MCF 10A (cell line): ENCODE measurements at regions not wholly inside any gene's neighbourhood (a gene's known extent, or its start where the extent isn't known, plus 50 kb on each side); places are given as distances from the start of the nearest gene placed in this dataset.

Experiments
- BruUV-seq: library from RNA; stranded (reverse); fragments of 400-500 nt; replicated peaks from 2 replicates; lab custom pipeline; 2021; lab: Mats Ljungman, UMichigan
- CTCF ChIA-PET: fragments of 300-600 bp; sonication (Branson Sonifier 250); formaldehyde crosslinking; extraction: SDS; loops from one replicate; lab custom pipeline; 2021; ENCODE audit warnings: antibody characterized with exemption, inconsistent platforms; lab: Yijun Ruan, JAX
- POLR2A ChIA-PET: fragments of 300-600, 350-650 bp; sonication (Branson Sonifier 250); formaldehyde crosslinking; extraction: SDS; loops from one replicate; lab custom pipeline; 2020; ENCODE audit warnings: antibody characterized with exemption, inconsistent platforms; lab: Yijun Ruan, JAX
- DNase-seq: peaks from one replicate; pipeline ENCODE4 v3.0.0-alpha.2; 2018; ENCODE audit not compliant: unreplicated experiment
- H3K27ac Mint-ChIP-seq: one replicate; pipeline ENCODE4 v1.8.0; 2022; ENCODE audit warnings: mild to moderate bottlenecking, low read depth, mixed read lengths; ENCODE audit not compliant: unreplicated experiment
- H3K27me3 Mint-ChIP-seq: one replicate; pipeline ENCODE4 v1.8.0; 2022; ENCODE audit warnings: mixed read lengths; ENCODE audit not compliant: insufficient read depth, unreplicated experiment
- H3K36me3 Mint-ChIP-seq: one replicate; pipeline ENCODE4 v1.8.0; 2022; ENCODE audit warnings: mild to moderate bottlenecking, moderate library complexity, mixed read lengths; ENCODE audit not compliant: insufficient read depth, unreplicated experiment
- H3K4me1 Mint-ChIP-seq: one replicate; pipeline ENCODE4 v1.8.0; 2022; ENCODE audit warnings: mixed read lengths; ENCODE audit not compliant: insufficient read depth, unreplicated experiment
- H3K4me3 Mint-ChIP-seq: one replicate; pipeline ENCODE4 v1.8.0; 2022; ENCODE audit warnings: mild to moderate bottlenecking, moderate library complexity, mixed read lengths; ENCODE audit not compliant: unreplicated experiment
- H3K9me3 Mint-ChIP-seq: one replicate; pipeline ENCODE4 v1.8.0; 2022; ENCODE audit warnings: mixed read lengths; ENCODE audit not compliant: unreplicated experiment
- intact Hi-C: fragments of 100-400 bp; cut with micrococcal nuclease; formaldehyde crosslinking; loops from 2 replicates; pipeline ENCODE4 v1.14.1; 2022
- TF ChIP-seq, protein P1 (sequence below): fragments of 200-600 bp; IDR thresholded peaks from one replicate; pipeline ENCODE4 v1.8.0; 2022; ENCODE audit warnings: antibody characterized with exemption, mild to moderate bottlenecking; ENCODE audit not compliant: unreplicated experiment

DNA sequence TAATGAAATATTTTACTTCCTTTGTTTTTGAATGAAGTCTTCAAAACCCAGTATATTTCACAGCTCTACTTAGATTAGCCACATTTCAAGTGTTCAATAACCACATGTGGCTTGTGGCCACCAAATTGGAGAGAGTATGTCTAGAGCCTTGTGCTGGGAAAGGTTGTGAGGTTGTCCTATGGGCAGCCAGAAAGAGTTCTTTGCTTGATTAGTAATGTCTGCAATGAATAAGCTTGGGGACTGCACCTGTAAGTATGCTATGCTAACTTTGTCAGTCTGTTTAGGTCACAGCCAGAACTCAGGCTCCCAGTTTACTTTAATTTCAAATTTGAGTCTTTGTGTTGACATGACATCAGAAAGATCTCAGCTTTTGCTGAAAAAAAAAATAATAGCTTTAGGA, 294.9 kb upstream of the SOX14 start:
- CTCF ChIA-PET = no interaction called here

DNA sequence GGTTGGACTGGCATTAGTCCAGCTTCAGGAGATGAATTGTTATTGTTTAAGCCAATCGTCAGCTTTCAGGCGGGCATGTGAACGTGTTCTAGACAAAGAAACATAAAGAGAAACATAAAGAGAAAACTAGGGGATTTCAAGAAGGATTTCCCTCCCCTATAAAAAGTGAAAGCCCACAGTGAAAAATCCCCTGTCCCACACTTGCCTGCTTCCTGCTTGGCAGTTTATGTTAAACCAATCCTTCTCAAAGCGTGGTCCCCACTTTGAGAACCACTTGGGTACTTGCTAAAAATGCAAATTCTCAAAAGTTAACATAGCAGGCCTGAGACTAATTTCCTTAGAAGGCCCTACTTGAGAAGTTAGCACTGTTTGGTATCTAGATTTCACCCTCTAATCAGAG, 293.0 kb upstream of the SOX14 start:
- Mint-ChIP-seq H3K4me3 (no peak overlapping the region), H3K27me3 (peaks cover 12% of the 10 kb centered on the region), H3K9me3 (peaks cover 8% of the 10 kb centered on the region), H3K4me1 (peaks cover 6% of the 10 kb centered on the region), H3K27ac (no peak overlapping the region), H3K36me3 (no peaks in the 10 kb centered on the region)
- intact Hi-C loops = no loop called here
- POLR2A ChIA-PET = no interaction called here
- CTCF ChIA-PET = no interaction called here
- TF ChIP-seq, protein P1, sequence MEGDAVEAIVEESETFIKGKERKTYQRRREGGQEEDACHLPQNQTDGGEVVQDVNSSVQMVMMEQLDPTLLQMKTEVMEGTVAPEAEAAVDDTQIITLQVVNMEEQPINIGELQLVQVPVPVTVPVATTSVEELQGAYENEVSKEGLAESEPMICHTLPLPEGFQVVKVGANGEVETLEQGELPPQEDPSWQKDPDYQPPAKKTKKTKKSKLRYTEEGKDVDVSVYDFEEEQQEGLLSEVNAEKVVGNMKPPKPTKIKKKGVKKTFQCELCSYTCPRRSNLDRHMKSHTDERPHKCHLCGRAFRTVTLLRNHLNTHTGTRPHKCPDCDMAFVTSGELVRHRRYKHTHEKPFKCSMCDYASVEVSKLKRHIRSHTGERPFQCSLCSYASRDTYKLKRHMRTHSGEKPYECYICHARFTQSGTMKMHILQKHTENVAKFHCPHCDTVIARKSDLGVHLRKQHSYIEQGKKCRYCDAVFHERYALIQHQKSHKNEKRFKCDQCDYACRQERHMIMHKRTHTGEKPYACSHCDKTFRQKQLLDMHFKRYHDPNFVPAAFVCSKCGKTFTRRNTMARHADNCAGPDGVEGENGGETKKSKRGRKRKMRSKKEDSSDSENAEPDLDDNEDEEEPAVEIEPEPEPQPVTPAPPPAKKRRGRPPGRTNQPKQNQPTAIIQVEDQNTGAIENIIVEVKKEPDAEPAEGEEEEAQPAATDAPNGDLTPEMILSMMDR = no peak
- DNase-seq = no peak
- no TSS peak for BruUV-seq

More for the DNA sequence above, 294.9 kb upstream of the SOX14 start:
- H3K4me3 Mint-ChIP-seq = no peak overlapping the region
- H3K9me3 Mint-ChIP-seq = no peaks in the 10 kb centered on the region
- H3K27me3 Mint-ChIP-seq = peaks cover 12% of the 10 kb centered on the region
- no peak overlapping the region for H3K27ac Mint-ChIP-seq
- H3K36me3 Mint-ChIP-seq = no peaks in the 10 kb centered on the region
- intact Hi-C loops = no loop called here
- TF ChIP-seq, protein P1 = no peak
- no TSS peak for BruUV-seq
- no peak for DNase-seq
- POLR2A ChIA-PET = no interaction called here
- peaks cover 6% of the 10 kb centered on the region for H3K4me1 Mint-ChIP-seq

DNA sequence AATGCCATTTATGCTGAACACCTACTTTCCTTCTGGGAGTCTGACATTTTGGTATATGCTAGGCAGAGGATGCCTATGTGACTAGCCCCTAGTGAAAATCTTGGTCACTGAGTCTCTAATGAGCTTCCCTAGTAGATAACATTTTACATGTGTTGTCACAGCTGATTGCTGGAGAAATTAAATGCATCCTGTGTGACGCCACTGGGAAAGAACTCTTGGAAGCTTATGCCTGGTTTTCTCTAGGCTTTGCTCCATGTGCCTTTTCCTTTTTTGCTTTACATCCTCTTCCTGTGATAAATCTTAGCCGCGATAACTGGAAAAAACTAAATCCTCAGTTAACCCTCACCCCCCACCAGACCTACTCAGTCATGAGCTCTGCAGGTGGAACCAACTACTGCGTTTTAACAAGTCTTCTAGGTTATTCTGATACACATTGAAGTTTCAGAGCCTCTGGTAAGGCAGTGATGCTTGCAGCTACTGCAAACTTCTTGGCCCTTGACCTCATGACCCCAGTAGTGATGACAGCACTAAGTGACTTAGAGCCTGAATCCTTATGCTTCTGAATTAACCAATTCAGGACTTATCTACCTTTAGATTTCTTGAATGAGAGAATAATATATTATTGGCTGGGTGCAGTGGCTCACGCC, 292.4 kb upstream of the SOX14 start:
- DNase-seq = no peak
- no peak overlapping the region for H3K4me3 Mint-ChIP-seq
- no peaks in the 10 kb centered on the region for H3K36me3 Mint-ChIP-seq
- peaks cover 6% of the 10 kb centered on the region for H3K4me1 Mint-ChIP-seq
- H3K27me3 Mint-ChIP-seq = peaks cover 12% of the 10 kb centered on the region
- H3K9me3 Mint-ChIP-seq = peaks cover 8% of the 10 kb centered on the region
- TF ChIP-seq, protein P1 = no peak
- ChIA-PET CTCF (interaction anchor here (0.7 kb wide), 1 partner anchor 254 kb away, joined by 3 read pairs; no protein-coding TSS in a partner anchor), POLR2A (no interaction called here)
- BruUV-seq = no TSS peak
- intact Hi-C loops = no loop called here
- no peak overlapping the region for H3K27ac Mint-ChIP-seq

DNA sequence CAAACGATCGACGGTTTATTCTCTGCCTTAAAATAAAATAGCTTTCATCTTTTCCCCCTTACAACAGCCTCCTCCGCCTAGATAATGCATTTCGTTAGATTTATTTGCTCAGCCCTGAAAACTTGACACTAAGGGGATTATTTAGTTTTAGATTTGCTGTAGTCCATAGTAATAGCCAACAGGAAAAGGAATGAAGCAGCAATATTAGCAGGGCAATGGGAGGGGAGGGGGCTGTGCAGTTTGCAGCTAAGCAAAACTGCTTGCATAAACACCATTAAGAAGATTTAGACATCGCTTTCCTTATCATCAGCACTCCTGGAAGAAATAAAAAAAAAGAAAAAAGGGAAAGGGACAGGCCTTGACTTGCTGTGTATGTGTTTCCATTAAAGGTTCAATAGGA, 286.5 kb upstream of the SOX14 start:
- H3K36me3 Mint-ChIP-seq = no peaks in the 10 kb centered on the region
- BruUV-seq = no TSS peak
- intact Hi-C loops = no loop called here
- ChIA-PET POLR2A (no interaction called here), CTCF (no interaction called here)
- no peak overlapping the region for H3K27ac Mint-ChIP-seq
- TF ChIP-seq, protein P1 = no peak
- H3K9me3 Mint-ChIP-seq = peaks cover 16% of the 10 kb centered on the region
- no peak overlapping the region for H3K4me3 Mint-ChIP-seq
- H3K27me3 Mint-ChIP-seq = no peaks in the 10 kb centered on the region
- no peak for DNase-seq
- no peaks in the 10 kb centered on the region for H3K4me1 Mint-ChIP-seq
